ENCODE measurements at regions not wholly inside any gene's neighbourhood (a gene's known extent, or its start where the extent isn't known, plus 50 kb on each side); places are given as distances from the start of the nearest gene placed in this dataset.

- Histone ChIP-seq H3K27me3 (ENCODE audit: control insufficient read depth in 2 of 2, insufficient read depth in 2 of 2, low read length in 2 of 2) (no peaks in the 10 kb centered on the region), H3K36me3 (ENCODE audit: control insufficient read depth in 2 of 2, insufficient read depth in 2 of 2, low read length in 2 of 2) (no peaks in the 10 kb centered on the region), H3K9ac (ENCODE audit: low read depth in 1 of 2, low read length in 2 of 2) (no peak overlapping the region), H3K4me1 (ENCODE audit: control insufficient read depth in 2 of 2, insufficient read depth in 2 of 2, low read length in 2 of 2) (no peaks in the 10 kb centered on the region), H3K4me3 (ENCODE audit: low read length in 2 of 2) (no peak overlapping the region), H3K27ac (ENCODE audit: low read depth in 2 of 2, low read length in 2 of 2) (no peak overlapping the region), H3K9me3 (ENCODE audit: control insufficient read depth in 2 of 2, low read length in 2 of 2) (no peaks in the 10 kb centered on the region)
These were observed 154.9 kb upstream of the SOX11 start for GRCh38 chr2:5537180-5537688.

DNA sequence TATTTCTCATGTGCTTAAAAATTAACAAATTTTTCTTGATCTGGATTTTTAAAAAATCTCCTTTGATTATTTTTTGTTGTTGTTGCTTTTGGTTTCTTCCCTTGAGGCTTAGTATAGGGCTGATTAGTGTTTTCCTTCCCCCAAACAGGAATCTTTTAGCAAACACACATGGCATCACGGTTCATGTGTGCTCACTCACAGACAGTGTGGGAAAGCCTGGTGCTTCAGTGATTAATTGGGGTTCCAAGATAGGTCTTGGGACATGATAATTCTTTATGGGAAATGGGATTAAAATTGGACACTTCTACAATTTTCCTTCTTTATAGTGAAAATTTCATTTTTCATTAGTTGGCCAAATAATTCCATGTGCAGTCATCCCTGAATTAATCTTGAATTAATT is 153.9 kb upstream of the SOX11 start:
- no peaks in the 10 kb centered on the region for H3K36me3 ChIP-seq (ENCODE audit: control insufficient read depth in 2 of 2, insufficient read depth in 2 of 2, low read length in 2 of 2)
- H3K27me3 ChIP-seq (ENCODE audit: control insufficient read depth in 2 of 2, insufficient read depth in 2 of 2, low read length in 2 of 2): no peaks in the 10 kb centered on the region
- H3K27ac ChIP-seq (ENCODE audit: low read depth in 2 of 2, low read length in 2 of 2): no peak overlapping the region
- no peaks in the 10 kb centered on the region for H3K9me3 ChIP-seq (ENCODE audit: control insufficient read depth in 2 of 2, low read length in 2 of 2)
- H3K9ac ChIP-seq (ENCODE audit: low read depth in 1 of 2, low read length in 2 of 2): no peak overlapping the region
- H3K4me3 ChIP-seq (ENCODE audit: low read length in 2 of 2): no peak overlapping the region
- H3K4me1 ChIP-seq (ENCODE audit: control insufficient read depth in 2 of 2, insufficient read depth in 2 of 2, low read length in 2 of 2): no peaks in the 10 kb centered on the region

- Histone ChIP-seq H3K9ac (ENCODE audit: low read depth in 1 of 2, low read length in 2 of 2) (no peak overlapping the region), H3K27ac (ENCODE audit: low read depth in 2 of 2, low read length in 2 of 2) (no peak overlapping the region), H3K4me3 (ENCODE audit: low read length in 2 of 2) (no peak overlapping the region), H3K4me1 (ENCODE audit: control insufficient read depth in 2 of 2, insufficient read depth in 2 of 2, low read length in 2 of 2) (no peaks in the 10 kb centered on the region), H3K36me3 (ENCODE audit: control insufficient read depth in 2 of 2, insufficient read depth in 2 of 2, low read length in 2 of 2) (no peaks in the 10 kb centered on the region), H3K9me3 (ENCODE audit: control insufficient read depth in 2 of 2, low read length in 2 of 2) (no peaks in the 10 kb centered on the region), H3K27me3 (ENCODE audit: control insufficient read depth in 2 of 2, insufficient read depth in 2 of 2, low read length in 2 of 2) (no peaks in the 10 kb centered on the region)
These were observed 153.4 kb upstream of the SOX11 start for GRCh38 chr2:5538772-5539171.

- Histone ChIP-seq H3K27me3 (ENCODE audit: control insufficient read depth in 2 of 2, insufficient read depth in 2 of 2, low read length in 2 of 2) (no peaks in the 10 kb centered on the region), H3K27ac (ENCODE audit: low read depth in 2 of 2, low read length in 2 of 2) (no peak overlapping the region), H3K36me3 (ENCODE audit: control insufficient read depth in 2 of 2, insufficient read depth in 2 of 2, low read length in 2 of 2) (no peaks in the 10 kb centered on the region), H3K4me3 (ENCODE audit: low read length in 2 of 2) (no peak overlapping the region), H3K9me3 (ENCODE audit: control insufficient read depth in 2 of 2, low read length in 2 of 2) (peaks cover 0 to 3% of the 10 kb centered on the region in 2 donors), H3K9ac (ENCODE audit: low read depth in 1 of 2, low read length in 2 of 2) (no peak overlapping the region), H3K4me1 (ENCODE audit: control insufficient read depth in 2 of 2, insufficient read depth in 2 of 2, low read length in 2 of 2) (no peaks in the 10 kb centered on the region)
These were observed 152.7 kb upstream of the SOX11 start for GRCh38 chr2:5539282-5540165.

DNA sequence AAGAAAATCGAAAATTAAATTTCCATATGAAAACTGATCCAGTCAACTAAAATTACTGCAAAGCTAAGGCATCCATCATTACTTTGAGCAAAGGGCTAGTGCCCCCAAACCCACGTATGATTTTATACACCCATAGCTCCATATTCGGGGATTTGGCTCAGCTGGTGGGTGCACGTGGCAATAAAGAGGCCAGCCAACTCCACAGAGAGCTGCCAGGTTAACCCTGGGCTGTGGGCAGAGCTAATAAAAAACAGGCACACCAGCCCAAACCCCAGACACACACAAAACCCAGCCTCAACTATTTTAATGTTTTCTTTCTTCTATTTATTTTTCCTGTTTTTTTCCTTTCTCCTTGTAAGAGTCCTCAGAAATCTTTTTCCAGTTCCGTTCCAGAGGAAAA is 151.3 kb upstream of the SOX11 start:
- Histone ChIP-seq H3K9me3 (ENCODE audit: control insufficient read depth in 2 of 2, low read length in 2 of 2) (peaks cover 0 to 3% of the 10 kb centered on the region in 2 donors), H3K4me3 (ENCODE audit: low read length in 2 of 2) (no peak overlapping the region), H3K36me3 (ENCODE audit: control insufficient read depth in 2 of 2, insufficient read depth in 2 of 2, low read length in 2 of 2) (no peaks in the 10 kb centered on the region), H3K27ac (ENCODE audit: low read depth in 2 of 2, low read length in 2 of 2) (no peak overlapping the region), H3K27me3 (ENCODE audit: control insufficient read depth in 2 of 2, insufficient read depth in 2 of 2, low read length in 2 of 2) (no peaks in the 10 kb centered on the region), H3K4me1 (ENCODE audit: control insufficient read depth in 2 of 2, insufficient read depth in 2 of 2, low read length in 2 of 2) (no peaks in the 10 kb centered on the region), H3K9ac (ENCODE audit: low read depth in 1 of 2, low read length in 2 of 2) (no peak overlapping the region)

DNA sequence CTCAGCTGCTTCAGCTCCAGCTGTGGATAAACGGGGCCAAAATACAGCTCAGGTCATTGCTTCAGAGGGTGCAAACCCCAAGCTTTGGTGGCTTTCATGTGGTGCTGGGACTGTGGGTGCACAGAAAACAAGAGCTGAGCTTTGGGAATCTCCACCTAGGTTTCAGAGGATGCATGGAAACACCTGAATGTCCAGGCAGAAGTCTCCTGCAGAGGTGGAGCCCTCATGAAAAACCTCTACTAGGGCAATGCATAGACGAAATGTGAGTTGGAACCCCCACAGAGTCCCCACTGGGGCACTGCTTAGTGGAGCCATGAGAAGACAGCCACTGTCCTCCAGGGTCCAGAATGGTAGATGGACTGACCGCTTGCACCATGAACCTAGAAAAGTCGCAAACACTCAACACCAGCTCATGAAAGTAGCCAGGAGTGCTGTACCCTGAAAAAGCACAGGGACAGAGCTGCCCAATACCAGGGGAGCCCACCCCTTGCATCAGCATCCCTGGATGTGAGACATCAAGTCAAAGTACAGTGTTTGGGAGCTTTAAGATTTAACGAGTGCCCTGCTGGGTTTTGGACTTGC is 147.9 kb upstream of the SOX11 start:
- Histone ChIP-seq H3K27ac (ENCODE audit: low read depth in 2 of 2, low read length in 2 of 2) (no peak overlapping the region), H3K4me3 (ENCODE audit: low read length in 2 of 2) (no peak overlapping the region), H3K9me3 (ENCODE audit: control insufficient read depth in 2 of 2, low read length in 2 of 2) (peaks cover 0 to 3% of the 10 kb centered on the region in 2 donors), H3K4me1 (ENCODE audit: control insufficient read depth in 2 of 2, insufficient read depth in 2 of 2, low read length in 2 of 2) (no peaks in the 10 kb centered on the region), H3K36me3 (ENCODE audit: control insufficient read depth in 2 of 2, insufficient read depth in 2 of 2, low read length in 2 of 2) (no peaks in the 10 kb centered on the region), H3K27me3 (ENCODE audit: control insufficient read depth in 2 of 2, insufficient read depth in 2 of 2, low read length in 2 of 2) (no peaks in the 10 kb centered on the region), H3K9ac (ENCODE audit: low read depth in 1 of 2, low read length in 2 of 2) (no peak overlapping the region)

DNA sequence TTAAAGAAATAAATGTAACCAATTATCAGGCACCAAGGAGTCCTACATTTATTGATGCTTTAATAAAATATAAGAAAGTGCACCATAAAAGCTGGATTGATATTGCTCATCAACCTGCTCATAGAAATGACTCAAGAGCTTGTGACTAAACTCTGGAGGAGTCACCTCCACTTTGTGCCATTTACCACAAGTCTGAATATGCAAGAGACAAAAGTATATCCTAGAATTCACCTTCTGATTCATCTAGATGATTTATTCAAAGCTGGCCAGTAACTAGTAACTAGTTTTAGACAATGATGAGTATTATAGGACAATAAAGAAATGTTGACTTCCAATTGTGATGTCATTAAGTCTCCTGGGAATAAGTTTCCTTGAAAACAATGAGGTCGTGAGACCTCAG is 146.0 kb upstream of the SOX11 start:
- no peaks in the 10 kb centered on the region for H3K4me1 ChIP-seq (ENCODE audit: control insufficient read depth in 2 of 2, insufficient read depth in 2 of 2, low read length in 2 of 2)
- H3K9me3 ChIP-seq (ENCODE audit: control insufficient read depth in 2 of 2, low read length in 2 of 2): peaks cover 0 to 3% of the 10 kb centered on the region in 2 donors
- no peaks in the 10 kb centered on the region for H3K27me3 ChIP-seq (ENCODE audit: control insufficient read depth in 2 of 2, insufficient read depth in 2 of 2, low read length in 2 of 2)
- H3K27ac ChIP-seq (ENCODE audit: low read depth in 2 of 2, low read length in 2 of 2): no peak overlapping the region
- H3K36me3 ChIP-seq (ENCODE audit: control insufficient read depth in 2 of 2, insufficient read depth in 2 of 2, low read length in 2 of 2): no peaks in the 10 kb centered on the region
- H3K9ac ChIP-seq (ENCODE audit: low read depth in 1 of 2, low read length in 2 of 2): no peak overlapping the region
- H3K4me3 ChIP-seq (ENCODE audit: low read length in 2 of 2): no peak overlapping the region

DNA sequence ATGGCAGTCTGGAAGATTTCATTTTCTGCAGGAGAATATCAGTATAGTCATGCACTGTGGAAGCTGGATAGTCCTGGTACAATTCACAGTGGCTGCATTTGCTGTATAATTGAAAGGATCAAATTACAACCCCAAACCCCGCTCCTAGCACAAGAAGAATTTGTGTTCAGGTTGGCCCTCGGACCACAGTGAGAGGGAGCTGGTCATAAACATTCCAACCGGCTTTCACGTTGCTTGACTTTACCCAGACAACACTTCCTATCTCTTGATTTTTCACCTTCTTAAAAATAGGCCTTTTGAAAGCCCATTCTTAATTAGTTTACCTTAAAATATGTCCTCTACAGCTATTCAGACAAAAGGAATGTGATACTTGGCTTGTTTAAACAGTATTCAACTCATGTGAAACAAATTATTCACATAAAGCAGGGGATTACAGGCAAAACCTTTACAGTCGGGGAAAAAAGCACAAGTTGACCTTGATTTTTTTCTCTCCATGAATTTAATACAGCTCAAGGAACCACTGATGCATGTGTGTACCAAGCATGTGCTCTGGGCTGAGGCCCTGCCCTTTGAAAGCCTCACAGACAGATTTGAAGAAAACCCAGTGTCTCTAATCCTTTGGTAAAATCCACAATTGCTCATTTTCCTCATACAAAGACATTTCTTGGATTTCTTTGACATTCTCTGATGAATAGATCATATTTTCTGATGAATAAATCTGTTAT is 143.0 kb upstream of the SOX11 start:
- Histone ChIP-seq H3K4me1 (ENCODE audit: control insufficient read depth in 2 of 2, insufficient read depth in 2 of 2, low read length in 2 of 2) (no peaks in the 10 kb centered on the region), H3K36me3 (ENCODE audit: control insufficient read depth in 2 of 2, insufficient read depth in 2 of 2, low read length in 2 of 2) (no peaks in the 10 kb centered on the region), H3K27ac (ENCODE audit: low read depth in 2 of 2, low read length in 2 of 2) (no peak overlapping the region)

DNA sequence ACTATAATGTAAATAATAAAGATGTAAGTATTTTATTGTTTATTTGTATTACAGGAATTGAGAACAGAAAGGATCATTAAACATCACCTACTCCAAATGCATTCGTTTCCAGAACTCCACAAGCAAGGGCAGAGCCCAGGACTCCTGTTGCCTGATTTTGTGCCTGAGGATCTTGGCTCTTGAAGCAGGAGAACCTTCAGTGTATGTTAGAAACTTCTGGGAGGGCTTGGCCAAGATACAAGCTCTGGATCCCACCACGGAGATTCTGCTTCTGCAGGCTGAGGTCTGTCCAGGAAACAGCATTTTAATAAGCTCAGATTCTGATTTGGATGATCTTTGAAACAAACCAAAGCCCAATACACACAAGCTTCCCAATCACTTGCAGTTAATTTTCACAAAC is 142.4 kb upstream of the SOX11 start:
- no peak overlapping the region for H3K9ac ChIP-seq (ENCODE audit: low read depth in 1 of 2, low read length in 2 of 2)
- H3K36me3 ChIP-seq (ENCODE audit: control insufficient read depth in 2 of 2, insufficient read depth in 2 of 2, low read length in 2 of 2): no peaks in the 10 kb centered on the region
- H3K27ac ChIP-seq (ENCODE audit: low read depth in 2 of 2, low read length in 2 of 2): no peak overlapping the region
- H3K27me3 ChIP-seq (ENCODE audit: control insufficient read depth in 2 of 2, insufficient read depth in 2 of 2, low read length in 2 of 2): no peaks in the 10 kb centered on the region
- H3K4me3 ChIP-seq (ENCODE audit: low read length in 2 of 2): no peak overlapping the region
- H3K4me1 ChIP-seq (ENCODE audit: control insufficient read depth in 2 of 2, insufficient read depth in 2 of 2, low read length in 2 of 2): no peaks in the 10 kb centered on the region
- H3K9me3 ChIP-seq (ENCODE audit: control insufficient read depth in 2 of 2, low read length in 2 of 2): peaks cover 0 to 7% of the 10 kb centered on the region in 2 donors

More for the DNA sequence above, 143.0 kb upstream of the SOX11 start:
- no peaks in the 10 kb centered on the region for H3K27me3 ChIP-seq (ENCODE audit: control insufficient read depth in 2 of 2, insufficient read depth in 2 of 2, low read length in 2 of 2)
- no peak overlapping the region for H3K4me3 ChIP-seq (ENCODE audit: low read length in 2 of 2)
- H3K9me3 ChIP-seq (ENCODE audit: control insufficient read depth in 2 of 2, low read length in 2 of 2): peaks cover 2 to 7% of the 10 kb centered on the region in 2 donors
- no peak overlapping the region for H3K9ac ChIP-seq (ENCODE audit: low read depth in 1 of 2, low read length in 2 of 2)

DNA sequence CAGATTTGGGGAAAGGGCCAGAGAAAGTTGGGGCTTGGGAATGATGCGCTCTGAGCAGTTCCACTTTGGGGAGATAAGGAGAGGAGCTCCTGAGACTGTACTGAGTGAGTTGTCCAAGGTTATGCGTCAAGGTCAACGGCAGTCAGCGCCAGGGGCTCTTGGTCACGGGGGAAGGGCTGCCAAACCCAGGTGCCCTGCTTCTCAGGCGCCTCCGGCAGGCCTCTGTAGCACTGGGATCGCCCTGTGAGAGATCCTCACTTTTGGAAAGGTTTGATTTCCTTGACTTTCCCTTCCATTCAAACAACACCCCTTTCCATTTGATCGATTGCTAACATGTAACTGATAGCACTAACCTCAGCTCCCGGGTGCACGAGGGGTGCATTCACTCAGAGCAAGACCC is 136.5 kb upstream of the SOX11 start:
- Histone ChIP-seq H3K9me3 (ENCODE audit: control insufficient read depth in 2 of 2, low read length in 2 of 2) (peaks cover 0 to 7% of the 10 kb centered on the region in 2 donors), H3K27me3 (ENCODE audit: control insufficient read depth in 2 of 2, insufficient read depth in 2 of 2, low read length in 2 of 2) (no peaks in the 10 kb centered on the region), H3K27ac (ENCODE audit: low read depth in 2 of 2, low read length in 2 of 2) (no peak overlapping the region), H3K36me3 (ENCODE audit: control insufficient read depth in 2 of 2, insufficient read depth in 2 of 2, low read length in 2 of 2) (no peaks in the 10 kb centered on the region), H3K4me1 (ENCODE audit: control insufficient read depth in 2 of 2, insufficient read depth in 2 of 2, low read length in 2 of 2) (no peaks in the 10 kb centered on the region), H3K4me3 (ENCODE audit: low read length in 2 of 2) (no peak overlapping the region), H3K9ac (ENCODE audit: low read depth in 1 of 2, low read length in 2 of 2) (no peak overlapping the region)
